PC-9 (cell line): ENCODE measurements at regions not wholly inside any gene's neighbourhood (a gene's known extent, or its start where the extent isn't known, plus 50 kb on each side); places are given as distances from the start of the nearest gene placed in this dataset.

Source experiments
- BruUV-seq: library from RNA; stranded (reverse); fragments of 400-500 nt; replicated peaks from 2 replicates; lab custom pipeline; 2021; lab: Mats Ljungman, UMichigan
- CTCF ChIA-PET: fragments of 300-600 bp; sonication (Branson Sonifier 250); formaldehyde crosslinking; loops from one replicate; lab custom pipeline; 2022; ENCODE audit warnings: antibody characterized with exemption; lab: Charles Lee
- POLR2A ChIA-PET: fragments of 300-600 bp; sonication (Branson Sonifier 250); formaldehyde crosslinking; loops from one replicate; lab custom pipeline; 2022; ENCODE audit warnings: antibody characterized with exemption; ENCODE audit not compliant: unreplicated experiment; lab: Charles Lee
- DNase-seq, 2 experiments: peaks; one replicate each; pipeline versions ENCODE4 v3.0.0 to v3.0.0-alpha.2; 2015 to 2022; ENCODE audit warnings: mixed read lengths in 1 of 2
- H2AFZ ChIP-seq: fragments of 200-600 bp; sonication (generic); 2 replicates; pipeline ENCODE4 v1.8.1; 2017; ENCODE audit warnings: antibody characterized with exemption
- H3F3A ChIP-seq: fragments of 200-600 bp; sonication (generic); 2 replicates; pipeline ENCODE4 v1.8.1; 2017; ENCODE audit warnings: antibody characterized with exemption, mild to moderate bottlenecking, low read depth; ENCODE audit not compliant: insufficient read depth
- H3K27ac ChIP-seq: fragments of 200-600 bp; sonication (generic); 2 replicates; pipeline ENCODE4 v1.6.1; 2016; ENCODE audit warnings: mixed run types
- H3K27me3 ChIP-seq: fragments of 200-600 bp; sonication (generic); 2 replicates; pipeline ENCODE4 v1.6.1; 2016; ENCODE audit warnings: low read depth, mixed run types; ENCODE audit not compliant: insufficient read depth
- H3K36me3 ChIP-seq: fragments of 200-600 bp; sonication (generic); 2 replicates; pipeline ENCODE4 v1.6.1; 2016; ENCODE audit warnings: low read depth, mixed run types
- H3K4me1 ChIP-seq: fragments of 200-600 bp; sonication (generic); replicated peaks from 2 replicates; pipeline ENCODE4 v1.6.1; 2016; ENCODE audit warnings: mixed run types; ENCODE audit not compliant: insufficient read depth
- H3K4me2 ChIP-seq: fragments of 200-600 bp; sonication (generic); 2 replicates; pipeline ENCODE4 v1.6.1; 2017; ENCODE audit warnings: mixed run types
- H3K4me3 ChIP-seq: fragments of 200-600 bp; sonication (generic); 2 replicates; pipeline ENCODE4 v1.6.1; 2016; ENCODE audit warnings: mixed run types
- H3K79me2 ChIP-seq: fragments of 200-600 bp; sonication (generic); 2 replicates; pipeline ENCODE4 v1.6.1; 2017; ENCODE audit warnings: low read depth, mixed run types
- H3K9me2 ChIP-seq: fragments of 200-600 bp; sonication (generic); 2 replicates; pipeline ENCODE4 v1.8.1; 2017; ENCODE audit warnings: mild to moderate bottlenecking; ENCODE audit not compliant: insufficient read depth
- H3K9me3 ChIP-seq: fragments of 200-600 bp; sonication (generic); 2 replicates; pipeline ENCODE4 v1.8.1; 2016; ENCODE audit warnings: low read depth; ENCODE audit not compliant: insufficient read depth
- H4K20me1 ChIP-seq: fragments of 200-600 bp; sonication (generic); 2 replicates; pipeline ENCODE4 v1.8.1; 2017; ENCODE audit not compliant: insufficient read depth
- EZH2 ChIP-seq: fragments of 200-600 bp; sonication (generic); IDR thresholded peaks from 2 replicates; pipeline ENCODE4 v1.8.0; 2017; ENCODE audit warnings: antibody characterized with exemption, low read depth
- intact Hi-C: fragments of 100-400 bp; cut with micrococcal nuclease; formaldehyde crosslinking; loops from one replicate; pipeline ENCODE4 v1.10.0; 2022; ENCODE audit not compliant: unreplicated experiment
- TF ChIP-seq, protein P1 (sequence below): fragments of 200-600 bp; sonication (generic); conservative IDR thresholded peaks from 2 replicates; pipeline ENCODE4 v1.6.1; 2017; ENCODE audit warnings: mixed run types, antibody characterized with exemption, mild to moderate bottlenecking, moderate library complexity

DNA sequence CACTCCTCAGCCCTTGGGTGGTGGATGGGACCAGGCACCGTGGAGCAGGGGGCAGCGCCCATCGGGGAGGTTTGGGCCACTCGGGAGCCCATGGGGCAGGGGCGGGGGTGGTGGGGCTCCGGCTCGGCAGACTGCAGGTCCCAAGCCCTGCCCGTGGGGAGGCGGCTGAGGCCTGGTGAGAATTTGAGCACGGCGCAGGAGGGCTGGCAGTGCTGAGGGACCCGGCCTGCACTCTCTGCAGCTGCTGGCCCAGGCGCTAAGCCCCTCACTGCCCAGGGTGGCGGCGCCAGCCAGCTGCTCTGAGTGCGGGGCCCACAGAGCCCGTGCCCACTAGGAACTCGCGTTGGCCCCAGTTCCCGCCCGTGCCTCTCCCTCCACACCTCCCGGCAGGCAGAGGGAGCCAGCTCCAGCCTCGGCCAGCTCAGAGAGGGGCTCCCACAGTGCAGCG lies 182.1 kb upstream of the OPRM1 start:
- H3K79me2 ChIP-seq = no peaks in the 10 kb centered on the region
- H3K9me2 ChIP-seq = no peaks in the 10 kb centered on the region
- H4K20me1 ChIP-seq = no peaks in the 10 kb centered on the region
- H3F3A ChIP-seq = no peaks in the 10 kb centered on the region
- H3K9me3 ChIP-seq = no peaks in the 10 kb centered on the region
- H3K4me3 ChIP-seq = no peak overlapping the region
- ChIA-PET POLR2A (no interaction called here), CTCF (no interaction called here)
- intact Hi-C loops = no loop called here
- no peaks in the 10 kb centered on the region for H3K36me3 ChIP-seq
- BruUV-seq = no TSS peak
- DNase-seq = no peak
- H2AFZ ChIP-seq = no peak overlapping the region
- no peak for TF ChIP-seq EZH2
- TF ChIP-seq, protein P1, sequence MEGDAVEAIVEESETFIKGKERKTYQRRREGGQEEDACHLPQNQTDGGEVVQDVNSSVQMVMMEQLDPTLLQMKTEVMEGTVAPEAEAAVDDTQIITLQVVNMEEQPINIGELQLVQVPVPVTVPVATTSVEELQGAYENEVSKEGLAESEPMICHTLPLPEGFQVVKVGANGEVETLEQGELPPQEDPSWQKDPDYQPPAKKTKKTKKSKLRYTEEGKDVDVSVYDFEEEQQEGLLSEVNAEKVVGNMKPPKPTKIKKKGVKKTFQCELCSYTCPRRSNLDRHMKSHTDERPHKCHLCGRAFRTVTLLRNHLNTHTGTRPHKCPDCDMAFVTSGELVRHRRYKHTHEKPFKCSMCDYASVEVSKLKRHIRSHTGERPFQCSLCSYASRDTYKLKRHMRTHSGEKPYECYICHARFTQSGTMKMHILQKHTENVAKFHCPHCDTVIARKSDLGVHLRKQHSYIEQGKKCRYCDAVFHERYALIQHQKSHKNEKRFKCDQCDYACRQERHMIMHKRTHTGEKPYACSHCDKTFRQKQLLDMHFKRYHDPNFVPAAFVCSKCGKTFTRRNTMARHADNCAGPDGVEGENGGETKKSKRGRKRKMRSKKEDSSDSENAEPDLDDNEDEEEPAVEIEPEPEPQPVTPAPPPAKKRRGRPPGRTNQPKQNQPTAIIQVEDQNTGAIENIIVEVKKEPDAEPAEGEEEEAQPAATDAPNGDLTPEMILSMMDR = no peak
- no peak overlapping the region for H3K27ac ChIP-seq
- H3K4me1 ChIP-seq = no peaks in the 10 kb centered on the region
- H3K27me3 ChIP-seq = no peaks in the 10 kb centered on the region
- no peak overlapping the region for H3K4me2 ChIP-seq

DNA sequence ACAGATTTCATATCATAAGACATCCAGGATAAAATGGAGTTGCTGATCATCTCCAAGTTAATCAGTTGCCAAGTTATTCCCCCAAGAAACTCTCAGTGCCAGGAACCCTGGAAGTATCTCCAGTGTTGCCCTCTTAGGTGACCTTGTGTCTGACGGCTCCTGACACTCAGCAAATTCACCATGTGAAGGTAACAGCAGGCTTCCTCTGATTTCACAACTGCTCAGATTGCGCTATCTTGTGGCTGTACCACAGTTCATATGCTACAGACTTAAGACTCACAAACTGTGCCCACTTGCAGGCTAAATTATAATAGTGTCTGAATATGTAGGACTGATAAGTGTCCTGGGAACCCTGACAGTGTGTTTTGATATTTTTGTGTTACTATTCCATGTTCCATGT lies 186.6 kb upstream of the OPRM1 start:
- no peak for TF ChIP-seq EZH2
- TF ChIP-seq, protein P1 = no peak
- intact Hi-C loops = no loop called here

DNA sequence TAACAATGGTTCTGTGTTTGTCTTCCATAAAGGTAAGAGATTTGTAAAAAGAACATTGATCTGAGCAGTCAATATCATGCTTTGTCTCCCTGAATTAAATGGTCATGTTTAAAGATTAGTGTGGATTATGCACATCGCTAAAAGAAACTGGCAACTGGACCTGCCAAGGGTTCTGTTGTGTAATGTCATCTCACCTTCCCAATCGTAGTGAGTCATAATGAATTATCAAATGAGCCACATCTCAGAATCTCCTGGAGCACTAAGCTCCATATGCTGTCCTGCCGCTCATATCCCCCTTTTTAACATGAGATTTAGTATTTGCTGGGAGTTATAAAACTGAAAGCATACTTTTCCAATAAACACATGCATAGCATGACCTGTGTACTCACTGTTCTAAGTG lies 187.0 kb upstream of the OPRM1 start:
- no peak for DNase-seq
- Histone ChIP-seq H3K27ac (no peak overlapping the region), H4K20me1 (no peaks in the 10 kb centered on the region), H3K36me3 (no peaks in the 10 kb centered on the region), H3K4me1 (no peaks in the 10 kb centered on the region), H3K9me3 (no peaks in the 10 kb centered on the region), H3K9me2 (no peaks in the 10 kb centered on the region), H3K4me2 (no peak overlapping the region), H3F3A (no peaks in the 10 kb centered on the region), H2AFZ (no peak overlapping the region), H3K4me3 (no peak overlapping the region), H3K79me2 (no peaks in the 10 kb centered on the region), H3K27me3 (no peaks in the 10 kb centered on the region)
- TF ChIP-seq EZH2 = no peak
- TF ChIP-seq, protein P1 = no peak
- BruUV-seq = no TSS peak
- intact Hi-C loops = no loop called here
- POLR2A ChIA-PET = no interaction called here
- CTCF ChIA-PET = no interaction called here

More for the DNA sequence above, 186.6 kb upstream of the OPRM1 start:
- Histone ChIP-seq H3K9me2 (no peaks in the 10 kb centered on the region), H3K9me3 (no peaks in the 10 kb centered on the region), H4K20me1 (no peaks in the 10 kb centered on the region), H3F3A (no peaks in the 10 kb centered on the region), H2AFZ (no peak overlapping the region), H3K4me2 (no peak overlapping the region), H3K27ac (no peak overlapping the region), H3K4me1 (no peaks in the 10 kb centered on the region), H3K27me3 (no peaks in the 10 kb centered on the region), H3K4me3 (no peak overlapping the region), H3K79me2 (no peaks in the 10 kb centered on the region), H3K36me3 (no peaks in the 10 kb centered on the region)
- CTCF ChIA-PET = no interaction called here
- no peak for DNase-seq
- no TSS peak for BruUV-seq
- POLR2A ChIA-PET = no interaction called here
